ENCODE measurements at regions not wholly inside any gene's neighbourhood (a gene's known extent, or its start where the extent isn't known, plus 50 kb on each side); places are given as distances from the start of the nearest gene placed in this dataset.

DNA sequence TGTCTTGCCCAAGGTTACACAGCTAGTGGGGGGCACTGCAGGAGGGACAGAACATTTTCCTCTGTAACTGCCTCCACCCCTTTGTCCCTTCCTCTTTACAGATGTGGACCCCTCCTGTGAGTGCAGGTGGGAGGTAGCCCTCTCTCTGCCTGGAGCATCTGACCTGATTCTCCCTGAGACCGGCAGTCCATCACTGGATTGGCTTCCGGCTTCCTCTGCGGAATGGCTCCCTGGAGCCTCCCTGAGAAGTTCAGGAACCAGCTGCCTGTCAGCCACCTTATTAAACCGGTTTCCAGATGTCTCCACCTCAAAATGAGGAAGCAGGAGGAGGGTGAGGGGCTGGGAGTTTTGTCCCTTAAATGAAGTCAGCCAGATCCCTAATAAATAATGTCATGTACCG, 67.3 kb upstream of the TNP1 start:
- ChIA-PET POLR2A (no interaction called here), CTCF (no interaction called here)
- DNase-seq (no peak), ATAC-seq (ENCODE audit: low read depth) (no peak)
- Mint-ChIP-seq H3K9me3 (no peaks in the 10 kb centered on the region), H3K4me1 (no peaks in the 10 kb centered on the region), H3K36me3 (ENCODE audit: low read depth) (no peaks in the 10 kb centered on the region), H3K27ac (no peak overlapping the region), H3K4me3 (no peak overlapping the region), H3K27me3 (peaks cover 2% of the 10 kb centered on the region)
- intact Hi-C loops (cut with micrococcal nuclease): no loop called here
- TF ChIP-seq, protein P1, sequence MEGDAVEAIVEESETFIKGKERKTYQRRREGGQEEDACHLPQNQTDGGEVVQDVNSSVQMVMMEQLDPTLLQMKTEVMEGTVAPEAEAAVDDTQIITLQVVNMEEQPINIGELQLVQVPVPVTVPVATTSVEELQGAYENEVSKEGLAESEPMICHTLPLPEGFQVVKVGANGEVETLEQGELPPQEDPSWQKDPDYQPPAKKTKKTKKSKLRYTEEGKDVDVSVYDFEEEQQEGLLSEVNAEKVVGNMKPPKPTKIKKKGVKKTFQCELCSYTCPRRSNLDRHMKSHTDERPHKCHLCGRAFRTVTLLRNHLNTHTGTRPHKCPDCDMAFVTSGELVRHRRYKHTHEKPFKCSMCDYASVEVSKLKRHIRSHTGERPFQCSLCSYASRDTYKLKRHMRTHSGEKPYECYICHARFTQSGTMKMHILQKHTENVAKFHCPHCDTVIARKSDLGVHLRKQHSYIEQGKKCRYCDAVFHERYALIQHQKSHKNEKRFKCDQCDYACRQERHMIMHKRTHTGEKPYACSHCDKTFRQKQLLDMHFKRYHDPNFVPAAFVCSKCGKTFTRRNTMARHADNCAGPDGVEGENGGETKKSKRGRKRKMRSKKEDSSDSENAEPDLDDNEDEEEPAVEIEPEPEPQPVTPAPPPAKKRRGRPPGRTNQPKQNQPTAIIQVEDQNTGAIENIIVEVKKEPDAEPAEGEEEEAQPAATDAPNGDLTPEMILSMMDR (IDR thresholded peaks at IDR 0.05): no peak

DNA sequence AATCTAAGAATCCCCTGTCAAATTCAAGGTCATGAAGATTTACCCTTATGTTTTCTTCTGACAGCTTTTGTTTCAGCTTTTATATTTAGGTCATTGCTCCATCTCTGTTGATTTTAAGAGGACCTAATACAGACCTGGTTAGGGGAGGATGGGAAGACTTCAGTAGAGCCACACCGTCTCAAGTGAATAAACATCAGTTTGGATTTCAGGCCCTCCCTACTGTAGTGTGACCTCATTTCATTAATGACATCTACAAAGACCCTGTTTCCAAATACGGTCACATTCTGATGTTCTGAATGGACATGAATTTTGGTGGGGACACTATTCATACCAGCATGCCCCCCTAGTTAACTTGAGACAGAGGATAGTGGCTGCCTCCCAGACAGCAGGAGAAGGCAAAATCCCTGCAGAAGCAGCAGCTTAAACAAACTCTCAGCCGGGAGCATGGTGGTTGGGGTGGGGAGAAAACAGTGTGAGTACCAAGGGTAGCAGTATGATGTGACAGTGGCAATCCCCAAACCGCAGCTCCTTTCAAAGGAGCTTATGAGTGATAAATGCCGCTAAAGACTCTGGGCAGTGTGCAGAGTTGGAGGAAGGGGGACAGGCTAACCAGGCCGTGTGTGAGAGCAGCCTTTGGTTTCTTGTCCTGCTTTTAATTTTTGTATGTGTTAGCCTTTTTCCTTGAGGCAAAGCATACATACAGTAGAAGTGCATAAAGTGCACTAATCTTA, 65.9 kb upstream of the TNP1 start:
- Mint-ChIP-seq H3K4me3 (no peak overlapping the region), H3K9me3 (no peaks in the 10 kb centered on the region), H3K27me3 (peaks cover 2% of the 10 kb centered on the region), H3K4me1 (no peaks in the 10 kb centered on the region), H3K27ac (no peak overlapping the region), H3K36me3 (ENCODE audit: low read depth) (no peaks in the 10 kb centered on the region)
- intact Hi-C loops (cut with micrococcal nuclease): no loop called here
- ATAC-seq (ENCODE audit: low read depth) (no peak), DNase-seq (no peak)
- ChIA-PET POLR2A (no interaction called here), CTCF (no interaction called here)
- TF ChIP-seq, protein P1 (IDR thresholded peaks at IDR 0.05): no peak

DNA sequence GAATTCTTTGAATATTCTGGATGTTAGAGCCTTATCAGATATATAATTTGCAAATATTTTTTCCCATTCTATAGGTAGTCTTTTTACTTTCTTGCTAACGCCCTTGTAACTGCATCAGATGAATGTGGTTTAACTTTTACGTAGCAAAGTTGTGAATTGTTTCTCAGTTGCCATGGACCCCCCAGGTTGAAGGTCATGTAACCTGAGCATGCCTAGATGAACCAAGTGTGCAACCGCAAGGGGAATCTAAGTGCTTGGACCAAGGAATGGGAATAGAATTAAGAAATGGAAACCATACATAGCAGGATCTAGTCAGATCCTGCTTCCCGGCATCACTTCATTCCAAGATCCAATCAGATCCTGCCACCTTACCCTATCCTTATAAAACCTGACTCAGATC, 65.1 kb upstream of the TNP1 start:
- ChIA-PET POLR2A (no interaction called here), CTCF (no interaction called here)
- Mint-ChIP-seq H3K4me1 (no peaks in the 10 kb centered on the region), H3K4me3 (no peak overlapping the region), H3K36me3 (ENCODE audit: low read depth) (no peaks in the 10 kb centered on the region), H3K27ac (no peak overlapping the region), H3K9me3 (no peaks in the 10 kb centered on the region), H3K27me3 (peaks cover 2% of the 10 kb centered on the region)
- ATAC-seq (ENCODE audit: low read depth) (no peak), DNase-seq (no peak)
- intact Hi-C loops (cut with micrococcal nuclease): no loop called here
- TF ChIP-seq, protein P1 (IDR thresholded peaks at IDR 0.05): no peak

DNA sequence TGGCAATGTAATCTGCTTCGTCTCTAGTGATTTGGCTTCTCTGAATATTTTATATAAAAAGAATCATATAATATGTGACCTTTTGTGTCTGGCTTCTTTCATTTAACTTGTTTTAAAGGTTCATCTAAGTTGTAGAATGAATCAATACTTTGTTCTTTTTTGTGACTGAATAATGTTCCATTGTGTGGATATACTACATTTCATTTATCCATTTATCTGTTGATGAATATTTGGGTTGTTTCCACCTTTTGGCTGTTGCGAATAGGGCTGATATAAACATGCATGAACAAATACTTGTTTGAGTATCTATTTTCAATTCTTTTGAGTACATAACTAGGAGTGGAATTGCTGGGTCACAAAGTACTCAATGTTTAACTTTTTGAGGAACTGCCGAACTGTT, 63.8 kb upstream of the TNP1 start:
- H3K4me3 Mint-ChIP-seq: no peak overlapping the region
- no peak for DNase-seq
- intact Hi-C loops (cut with micrococcal nuclease): no loop called here
- H3K4me1 Mint-ChIP-seq: no peaks in the 10 kb centered on the region
- H3K27ac Mint-ChIP-seq: no peak overlapping the region
- ChIA-PET POLR2A (no interaction called here), CTCF (no interaction called here)
- H3K9me3 Mint-ChIP-seq: no peaks in the 10 kb centered on the region
- ATAC-seq (ENCODE audit: low read depth): no peak
- H3K36me3 Mint-ChIP-seq (ENCODE audit: low read depth): no peaks in the 10 kb centered on the region
- TF ChIP-seq, protein P1 (IDR thresholded peaks at IDR 0.05): no peak
- H3K27me3 Mint-ChIP-seq: peaks cover 4% of the 10 kb centered on the region

DNA sequence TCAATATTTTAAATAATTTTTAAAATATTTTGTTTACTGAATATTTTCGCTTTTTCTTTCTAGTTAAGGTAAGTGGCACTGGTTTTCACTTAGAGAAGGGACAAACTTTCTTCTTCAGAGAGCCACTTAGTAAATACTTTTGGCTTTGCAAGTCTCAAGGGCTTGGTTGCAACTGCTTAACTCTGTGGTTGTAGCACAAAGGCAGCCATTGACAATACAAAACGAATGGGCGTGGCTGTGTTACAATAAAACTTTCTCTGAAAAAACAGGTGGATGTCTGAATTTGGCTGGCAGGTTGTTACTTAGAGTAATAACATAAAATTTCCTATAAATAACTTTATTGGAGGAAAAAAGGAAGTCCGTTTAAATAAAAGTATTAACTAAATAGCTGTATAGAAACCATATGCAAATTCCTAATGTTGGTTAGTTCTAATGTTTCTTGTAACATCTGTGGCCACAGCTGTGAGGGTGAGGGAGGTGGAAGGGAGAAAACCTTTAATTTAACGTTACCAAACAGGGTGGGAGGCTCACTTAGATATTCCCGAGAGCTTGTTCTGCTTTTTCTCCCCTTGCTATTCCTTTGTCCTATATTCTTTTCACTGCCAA, 62.4 kb upstream of the TNP1 start:
- Mint-ChIP-seq H3K9me3 (no peaks in the 10 kb centered on the region), H3K4me1 (no peaks in the 10 kb centered on the region), H3K27ac (no peak overlapping the region), H3K36me3 (ENCODE audit: low read depth) (no peaks in the 10 kb centered on the region), H3K27me3 (peaks cover 2% of the 10 kb centered on the region), H3K4me3 (no peak overlapping the region)
- intact Hi-C loops (cut with micrococcal nuclease): no loop called here
- CTCF ChIA-PET: no interaction called here
- DNase-seq (no peak), ATAC-seq (ENCODE audit: low read depth) (no peak)
- TF ChIP-seq, protein P1 (IDR thresholded peaks at IDR 0.05): no peak
- POLR2A ChIA-PET: no interaction called here

All from activated B cell treated with CpG ODN at 0.5 μM for 24 hours (primary cell).